HG02610 (cell line): ENCODE measurements at regions not wholly inside any gene's neighbourhood (a gene's known extent, or its start where the extent isn't known, plus 50 kb on each side); places are given as distances from the start of the nearest gene placed in this dataset.

ENCODE experiments used
- ATAC-seq: cut with Tn5 transposase; IDR thresholded peaks from one replicate; pipeline ENCODE4 v1.9.1; 2021; ENCODE audit warnings: mild to moderate bottlenecking, moderate library complexity; ENCODE audit not compliant: unreplicated experiment

DNA sequence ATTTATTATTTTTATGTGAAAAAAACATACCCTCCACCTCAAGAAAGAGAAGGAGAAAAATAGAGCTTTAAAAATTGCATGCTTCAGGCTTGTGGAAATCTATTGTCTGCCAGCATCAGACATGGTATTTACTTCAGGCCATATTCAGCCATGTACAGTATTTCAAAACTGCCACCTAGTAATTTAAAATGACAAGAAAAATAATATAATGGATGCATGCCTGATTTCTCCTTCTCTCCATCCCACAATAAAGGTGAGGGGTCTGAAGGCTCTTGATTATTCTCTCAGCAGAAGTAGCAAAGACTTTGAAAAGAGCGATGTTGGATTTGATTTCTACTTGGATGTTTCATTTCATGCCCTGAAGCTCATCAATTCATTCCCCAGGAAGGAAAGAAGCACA, 250.7 kb downstream of the TBC1D4 start:
- ATAC-seq: no peak

DNA sequence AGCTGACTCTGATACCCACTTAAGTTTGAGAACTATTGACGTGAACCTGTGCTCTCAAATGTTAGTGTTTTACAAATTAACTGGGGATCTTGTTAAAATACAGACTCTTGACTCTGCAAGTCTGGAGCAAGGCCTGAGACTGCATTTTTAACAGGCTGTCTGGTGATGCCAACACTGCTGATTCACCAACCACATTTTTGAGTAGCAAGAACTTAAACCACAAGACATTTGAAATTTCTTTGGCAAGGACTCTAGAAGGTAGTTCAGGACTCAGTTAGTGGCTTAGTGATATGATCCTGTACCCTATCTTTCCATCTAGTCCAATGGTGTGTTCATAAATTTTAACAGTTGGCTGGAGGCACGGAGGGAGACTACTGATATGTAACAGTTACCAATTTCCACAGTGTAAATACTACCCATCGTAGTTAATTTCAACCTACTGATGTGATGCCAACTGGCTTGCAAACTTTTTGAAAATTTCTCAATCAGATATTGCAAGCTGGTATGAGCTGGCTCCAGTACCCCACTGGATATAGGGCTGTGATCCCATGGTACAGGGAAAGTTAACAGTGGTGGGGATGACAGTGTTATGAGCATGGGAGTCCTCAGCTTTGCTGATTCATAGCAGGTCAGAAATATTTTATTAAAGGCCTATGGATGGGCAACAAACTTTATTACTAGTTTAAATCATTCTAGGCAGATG, 255.1 kb downstream of the TBC1D4 start:
- ATAC-seq: no peak

DNA sequence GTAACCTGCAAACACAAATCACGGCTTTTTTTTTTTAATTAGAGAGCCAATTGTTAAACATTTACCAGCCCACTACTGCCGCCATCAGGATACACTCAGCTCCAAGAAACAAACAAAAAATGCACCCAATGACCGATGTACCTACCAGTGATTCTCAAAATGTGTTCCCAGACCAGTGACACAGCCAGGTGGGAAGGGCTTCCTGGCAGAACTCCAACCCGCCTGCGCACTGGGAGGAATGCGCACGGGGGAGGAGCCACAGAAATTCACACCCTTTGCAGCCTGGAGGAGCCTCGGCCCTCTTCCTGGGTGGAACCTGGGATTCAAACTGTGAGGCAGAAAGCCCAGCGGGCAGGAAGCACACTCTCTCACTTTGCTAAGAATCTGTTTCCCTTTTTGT, 255.9 kb downstream of the TBC1D4 start:
- no peak for ATAC-seq

DNA sequence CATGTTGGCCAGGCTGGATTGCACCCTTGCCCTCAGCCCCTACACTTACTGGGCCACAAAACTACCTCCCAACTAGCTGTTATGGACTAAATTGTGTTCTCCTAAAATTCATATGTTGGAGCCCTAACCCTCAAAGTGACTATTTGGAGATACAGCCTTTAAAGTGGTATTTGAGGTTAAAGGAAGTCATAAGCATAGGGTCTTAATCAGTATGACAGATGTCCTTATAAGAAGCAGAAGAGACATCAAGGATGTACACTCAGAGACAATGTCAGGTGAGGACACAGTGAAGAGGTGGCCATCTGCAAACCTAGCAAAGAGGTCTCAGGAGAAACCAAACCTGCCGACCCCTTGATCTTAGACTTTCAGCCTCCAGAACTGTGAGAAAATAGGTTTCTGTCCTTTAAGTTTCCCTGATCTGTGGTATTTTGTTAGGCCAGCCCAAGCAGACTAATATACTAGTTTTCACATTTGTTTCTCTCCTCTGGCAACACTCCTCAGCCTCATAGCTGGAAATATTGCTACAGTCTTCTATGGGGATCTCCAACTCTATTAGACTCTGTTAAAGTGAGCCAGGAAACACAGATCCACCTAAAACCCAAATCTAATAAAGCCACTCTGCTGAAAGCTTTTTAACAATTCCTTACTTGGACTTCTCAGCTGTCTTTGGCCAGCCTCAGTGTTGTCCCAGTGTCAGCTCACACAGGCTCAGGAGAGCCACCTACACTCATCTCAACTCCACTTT, 256.5 kb downstream of the TBC1D4 start:
- no peak for ATAC-seq

DNA sequence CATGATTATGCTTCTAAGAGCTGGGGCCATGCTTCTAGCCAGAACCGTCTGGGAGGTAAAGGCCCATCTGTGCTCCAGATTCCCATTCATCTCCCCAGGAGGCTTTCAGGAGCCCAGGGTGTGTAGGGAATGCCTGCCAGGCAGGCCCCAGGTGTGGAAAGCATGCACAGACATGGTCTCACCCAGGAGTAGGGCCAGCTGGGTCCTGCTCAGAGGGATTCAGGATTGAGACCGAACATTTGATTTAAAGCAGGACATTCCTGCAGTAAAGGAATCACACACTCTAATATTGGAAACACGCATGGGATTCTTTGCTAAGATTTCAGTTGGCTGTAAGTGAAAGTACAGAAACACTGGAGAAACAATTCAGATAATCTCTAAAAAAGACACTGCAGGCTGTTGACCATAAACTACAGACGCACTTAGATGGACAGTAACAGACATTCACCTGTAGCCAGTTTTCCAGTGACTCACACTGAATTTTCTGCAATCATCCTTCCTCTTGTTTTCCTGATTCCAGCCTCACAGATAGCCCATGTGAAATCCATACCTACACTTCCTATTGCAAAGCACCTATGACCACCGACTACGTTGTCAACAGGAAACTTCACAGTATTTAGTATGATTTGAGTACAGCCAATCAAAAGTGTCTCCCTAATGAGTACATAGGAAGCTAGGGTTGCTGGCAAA, 257.8 kb downstream of the TBC1D4 start:
- no peak for ATAC-seq

DNA sequence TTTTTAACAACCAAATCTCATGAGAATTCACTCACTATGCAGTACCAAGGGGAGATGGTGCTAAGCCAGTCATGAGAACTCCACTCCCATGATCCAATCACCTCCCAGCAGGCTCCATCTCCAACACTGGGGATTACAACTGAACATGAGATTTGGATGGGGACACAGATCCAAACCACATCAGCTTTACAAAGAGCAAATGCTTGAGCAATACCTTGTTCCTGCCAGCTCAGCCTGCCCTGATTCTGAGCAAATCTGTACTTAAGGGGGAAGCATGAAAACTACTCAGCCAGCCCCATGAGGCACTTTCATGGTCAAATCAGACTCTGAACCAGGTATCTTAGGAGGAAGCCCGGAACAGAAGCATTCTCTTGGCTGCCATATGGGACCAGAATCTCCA, 259.9 kb downstream of the TBC1D4 start:
- ATAC-seq: no peak

DNA sequence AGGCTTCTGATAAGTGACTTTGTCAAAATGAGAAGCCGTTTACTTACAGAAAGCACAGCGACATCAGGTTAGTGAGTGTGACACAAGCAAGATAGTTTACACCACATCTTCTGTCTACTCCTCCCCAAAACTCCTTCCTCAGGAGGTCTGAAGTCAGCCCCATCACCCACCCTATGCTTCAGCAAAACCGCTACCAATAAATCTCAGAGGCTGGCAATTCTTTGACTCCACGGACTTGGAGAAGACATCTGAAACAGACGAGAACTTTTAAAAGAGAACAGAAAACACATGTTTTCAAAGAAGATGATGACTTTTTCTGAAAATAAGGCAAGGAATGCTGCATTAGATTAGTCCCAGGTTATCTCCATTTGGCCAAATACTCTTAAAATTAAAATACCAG, 261.1 kb downstream of the TBC1D4 start:
- no peak for ATAC-seq

DNA sequence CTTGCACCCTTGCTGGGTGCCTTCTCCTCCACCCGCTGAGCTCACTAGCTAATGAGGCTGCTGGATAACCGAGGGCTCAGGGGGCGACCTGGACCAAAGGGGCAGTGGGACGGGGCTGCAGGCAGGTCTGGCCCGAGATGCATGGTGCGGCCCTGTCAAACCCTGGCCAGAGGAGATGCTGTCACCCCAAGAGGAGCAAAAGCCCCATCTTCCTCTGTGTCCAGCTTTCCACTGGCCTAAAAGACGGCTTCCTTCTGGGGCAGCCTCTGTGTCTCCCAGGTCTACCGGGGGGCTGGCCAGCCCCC, 261.8 kb downstream of the TBC1D4 start:
- ATAC-seq: no peak

DNA sequence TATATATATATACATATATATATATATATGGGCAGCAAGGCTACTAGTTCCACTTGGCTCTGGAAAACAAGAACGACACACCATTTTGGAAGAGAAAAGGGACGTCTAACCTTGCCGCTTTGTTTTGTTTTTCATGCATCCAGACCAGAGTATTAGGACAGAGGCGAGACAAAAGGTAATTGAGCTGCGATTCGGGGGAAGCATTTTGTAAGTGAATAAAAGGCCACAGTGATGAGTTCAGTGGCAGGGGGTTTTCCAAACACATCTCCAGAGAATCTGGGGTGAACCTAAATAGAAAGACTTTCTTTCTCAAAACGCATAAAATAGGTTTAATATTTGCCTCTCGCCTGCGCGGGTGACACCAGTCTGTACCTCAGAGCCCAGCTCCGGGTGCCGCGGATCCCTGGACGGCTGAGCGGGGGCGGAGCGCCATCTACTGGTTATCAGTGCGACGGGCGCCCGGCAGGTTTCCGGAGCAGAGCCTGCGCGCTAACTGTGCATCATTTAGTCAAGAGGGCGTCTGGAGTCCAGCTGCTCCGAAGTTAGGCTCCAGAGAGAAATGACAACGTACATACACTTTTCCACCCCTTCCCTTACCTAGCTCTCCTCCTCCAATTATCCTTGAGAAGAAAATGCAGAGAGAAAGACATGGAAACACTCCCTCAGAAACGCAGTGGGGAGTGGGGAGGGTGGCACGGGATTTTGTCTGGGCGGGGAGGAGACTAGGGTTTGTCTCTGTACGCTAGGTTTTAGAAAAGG, 262.3 kb downstream of the TBC1D4 start:
- peak; percentile 94 for ATAC-seq

DNA sequence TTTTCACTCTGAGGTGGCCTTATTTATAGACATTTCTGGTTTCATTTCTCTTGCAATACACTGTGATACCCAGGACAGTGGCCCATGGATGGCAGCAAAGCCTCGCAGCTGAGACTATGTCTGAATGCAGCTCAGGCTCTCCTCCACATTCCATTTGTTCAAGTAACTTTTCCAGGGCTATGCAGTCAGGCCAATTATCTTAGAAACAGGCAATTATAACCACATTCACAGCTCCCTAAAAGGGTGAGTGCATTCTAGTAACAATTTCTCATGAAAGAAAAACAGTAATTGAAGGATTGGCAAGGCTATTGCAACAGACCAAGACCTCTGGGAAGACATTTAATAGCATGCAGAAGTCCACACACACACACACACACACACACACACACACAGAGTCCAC, 264.0 kb downstream of the TBC1D4 start:
- no peak for ATAC-seq

DNA sequence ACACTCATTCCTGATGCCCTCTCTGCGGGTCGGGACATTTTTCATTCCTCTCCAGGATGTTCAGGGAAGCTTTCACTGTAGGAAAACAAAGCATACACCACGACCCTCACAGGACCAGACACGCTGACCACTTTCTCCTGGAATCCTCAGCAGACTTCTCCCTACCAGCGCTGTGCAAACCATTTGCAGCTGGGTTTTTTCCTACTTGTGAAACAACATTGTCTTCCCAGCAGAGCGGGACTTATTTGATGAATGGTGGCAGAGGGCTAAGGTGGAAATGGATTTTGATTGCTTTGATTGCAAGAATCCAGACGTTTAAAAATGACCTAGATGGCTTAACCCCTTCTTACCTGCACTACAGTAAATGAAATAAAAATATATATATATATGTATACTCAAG, 265.9 kb downstream of the TBC1D4 start:
- ATAC-seq: no peak

DNA sequence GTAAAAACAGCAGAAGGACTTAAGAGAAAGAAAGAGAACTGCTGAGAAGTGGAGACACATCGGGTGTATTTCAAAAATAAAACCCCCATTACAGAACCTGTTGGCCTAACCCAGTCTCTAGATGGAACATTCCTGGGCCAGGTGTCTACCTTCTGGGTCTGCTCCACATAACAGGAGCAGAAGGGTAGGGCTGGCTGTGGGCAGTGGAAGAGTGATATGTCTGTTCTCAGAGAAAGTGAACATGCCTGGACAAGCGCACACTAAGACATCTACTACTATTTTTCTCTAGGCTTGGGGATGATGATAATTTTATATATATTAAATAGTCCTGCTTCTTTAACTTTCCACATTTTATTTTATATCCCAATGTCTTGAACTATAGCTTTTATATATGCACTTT, 267.1 kb downstream of the TBC1D4 start:
- ATAC-seq: no peak

DNA sequence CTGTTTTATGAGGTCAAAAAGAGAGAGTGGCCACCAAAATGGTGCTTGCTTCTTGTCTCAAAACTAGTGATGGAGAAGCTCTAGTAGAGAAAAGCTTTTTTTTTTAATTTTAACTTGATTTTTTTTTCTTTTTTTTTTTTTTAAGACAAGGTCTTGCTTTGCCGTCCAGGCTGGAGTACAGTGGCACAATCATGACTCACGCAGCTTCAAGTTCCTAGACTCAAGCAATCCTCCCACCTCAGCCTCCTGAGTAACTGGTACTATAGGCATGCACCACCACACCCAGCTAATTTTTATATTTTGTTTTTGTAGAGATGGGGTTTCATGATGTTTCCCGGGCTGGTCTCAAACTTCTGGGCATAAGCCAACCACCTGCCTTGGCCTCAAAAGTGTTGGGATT, 279.0 kb downstream of the TBC1D4 start:
- no peak for ATAC-seq

DNA sequence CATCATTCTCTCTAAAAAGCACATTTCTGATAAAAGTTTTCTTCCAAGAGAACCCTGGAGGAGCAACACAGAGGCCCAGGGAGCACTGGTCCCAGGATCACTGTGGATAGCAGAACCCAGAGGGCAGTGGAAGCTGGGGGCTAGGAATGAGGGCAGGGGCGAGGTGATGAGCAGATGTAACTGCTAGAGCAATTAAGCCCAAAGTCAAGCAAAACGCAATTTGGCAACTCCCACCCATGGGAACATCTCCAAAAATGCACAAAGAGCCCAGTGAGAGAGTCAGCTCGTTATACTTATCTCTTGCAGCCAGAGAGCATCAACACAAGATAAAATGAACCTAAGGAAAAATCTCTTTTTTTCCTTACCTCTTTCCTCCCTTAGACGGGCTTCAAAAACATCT, 284.2 kb downstream of the TBC1D4 start:
- ATAC-seq: no peak

DNA sequence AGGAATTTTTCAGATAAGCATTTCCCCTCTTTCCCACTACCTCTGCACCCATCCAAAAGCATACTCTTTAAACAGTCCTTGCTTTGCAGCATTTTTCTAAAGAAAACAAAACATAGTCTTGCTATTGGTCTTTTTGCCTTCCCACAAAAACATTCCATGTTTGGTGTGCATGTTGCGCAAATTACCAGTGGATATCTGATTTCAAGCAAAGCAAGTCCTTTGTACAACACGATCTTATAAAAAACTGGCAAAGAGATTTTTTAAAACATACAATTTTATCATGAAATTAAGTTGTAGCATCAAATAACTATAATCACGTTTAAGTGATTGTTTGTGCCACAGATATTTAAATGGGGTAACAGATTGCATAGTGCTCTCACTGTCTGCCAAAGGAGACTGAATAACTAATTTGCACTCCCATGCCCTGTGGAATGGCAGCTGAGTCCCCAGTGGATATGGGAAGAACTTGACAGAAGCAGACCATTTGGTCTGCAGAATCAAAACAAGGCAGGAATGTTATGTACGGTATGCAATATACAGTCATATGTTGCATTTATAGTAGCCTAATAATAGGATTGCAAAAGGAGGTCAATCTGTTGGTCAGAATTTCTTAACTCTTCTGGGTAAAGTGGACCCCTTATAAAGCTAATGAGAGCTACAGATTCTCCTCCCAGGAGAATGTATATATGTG, 285.7 kb downstream of the TBC1D4 start:
- no peak for ATAC-seq

DNA sequence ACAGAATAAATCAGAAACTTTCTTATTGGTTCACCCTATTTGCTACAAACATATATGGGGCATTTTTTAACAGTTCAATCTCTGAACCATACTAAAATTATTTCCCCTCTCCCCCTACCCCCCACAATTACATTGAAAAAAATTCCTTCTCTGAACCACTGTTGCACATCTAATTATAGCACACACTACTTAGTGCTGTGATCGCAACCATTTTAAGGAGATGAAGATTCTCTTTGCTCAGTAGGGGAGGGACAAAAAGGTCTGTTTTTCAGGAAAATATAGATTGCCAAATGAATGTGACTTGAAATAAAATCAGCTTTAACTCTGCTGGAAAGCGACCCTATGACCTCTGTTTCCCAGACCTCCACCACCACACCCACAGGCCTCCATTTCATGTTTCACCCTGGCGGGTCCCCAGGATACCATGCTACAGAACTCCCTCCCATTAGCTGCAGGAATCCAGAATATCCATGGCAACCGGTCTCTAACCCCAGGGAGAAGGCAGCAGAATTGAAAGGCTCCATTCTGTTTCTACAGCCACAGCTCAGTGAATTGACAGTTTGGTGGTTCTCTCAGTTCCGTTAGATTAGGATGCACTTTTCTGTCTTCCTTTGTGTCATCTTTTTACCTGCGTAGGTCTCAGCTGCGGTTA, 286.3 kb downstream of the TBC1D4 start:
- ATAC-seq: no peak

DNA sequence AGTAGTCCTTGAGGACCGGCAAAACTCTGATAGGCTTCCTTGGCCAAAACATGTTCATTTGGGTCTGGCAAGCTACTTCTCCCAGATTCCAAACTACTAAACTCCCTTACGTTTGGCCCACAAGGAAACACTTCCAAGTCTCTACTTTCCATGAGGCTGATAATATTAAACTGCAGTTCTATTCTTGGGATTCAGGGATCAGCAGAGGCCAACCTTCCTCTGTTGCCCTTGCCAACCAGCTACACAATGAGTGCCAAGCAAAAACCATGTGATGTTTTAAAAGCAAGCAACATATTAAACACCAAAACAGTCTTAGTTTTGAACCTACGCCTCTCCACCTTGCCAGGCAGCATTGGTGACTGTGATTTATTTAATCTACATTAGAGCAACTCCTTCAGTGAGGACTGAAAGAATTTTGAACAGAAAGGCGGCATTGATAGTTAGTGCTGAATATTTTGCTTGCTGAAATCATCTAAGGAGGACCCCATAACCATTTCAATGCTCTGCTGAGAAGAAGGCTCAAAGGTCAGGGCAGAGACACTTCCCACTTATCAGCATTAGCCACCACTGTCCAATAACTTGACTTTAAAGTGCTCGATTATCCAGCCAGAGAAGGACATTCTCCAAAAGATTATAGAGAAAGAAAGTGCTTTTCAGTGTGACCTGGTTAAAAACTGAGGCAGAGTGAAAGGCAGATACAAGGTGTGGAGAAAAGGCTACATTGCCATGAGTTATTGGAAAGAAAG, 287.1 kb downstream of the TBC1D4 start:
- ATAC-seq: no peak

DNA sequence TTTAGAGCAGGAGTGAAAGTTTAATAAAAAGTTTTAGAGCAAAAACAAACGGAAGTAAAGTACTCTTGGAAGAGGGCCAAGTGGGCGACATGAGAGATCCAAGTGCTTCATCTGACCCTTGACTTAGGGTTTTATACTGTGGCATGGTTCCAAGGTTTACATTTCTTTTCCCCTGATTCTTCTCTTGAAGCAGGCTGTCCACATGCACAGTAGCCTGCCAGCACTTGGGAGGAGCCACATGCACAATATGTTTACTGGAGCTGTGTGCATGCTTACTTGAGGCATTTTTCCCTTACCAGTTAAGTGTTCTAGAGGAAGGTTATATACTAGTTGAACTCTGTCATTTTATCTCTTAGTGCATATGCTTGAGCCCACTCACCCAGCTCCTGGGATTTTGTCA, 295.6 kb downstream of the TBC1D4 start:
- no peak for ATAC-seq

DNA sequence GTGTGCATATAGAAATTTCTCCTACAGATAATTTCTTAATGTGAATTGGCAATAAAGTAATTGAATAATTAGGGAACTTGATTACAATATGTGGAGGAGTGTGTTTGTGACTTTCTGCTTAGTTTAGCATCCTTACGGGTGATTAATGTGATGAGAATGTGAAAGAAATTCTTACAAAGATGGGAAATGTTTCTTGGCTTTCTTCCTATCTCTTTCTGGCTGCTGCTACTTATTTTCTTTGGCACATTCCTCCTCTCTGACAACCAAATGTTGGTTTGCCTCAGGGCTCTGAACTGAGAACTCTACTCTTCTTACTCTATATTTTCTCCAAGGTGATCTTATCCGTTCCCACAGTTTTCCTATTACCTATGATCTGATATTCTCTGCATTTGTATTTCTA, 300.1 kb downstream of the TBC1D4 start:
- no peak for ATAC-seq
